ENCODE measurements at regions not wholly inside any gene's neighbourhood (a gene's known extent, or its start where the extent isn't known, plus 50 kb on each side); places are given as distances from the start of the nearest gene placed in this dataset.

- TF ChIP-seq POLR2AphosphoS5 (IDR thresholded peaks at IDR 0.05): no peak
- no peak for TF ChIP-seq CTCF (IDR thresholded peaks at IDR 0.05 in 8 of 11, conservative IDR thresholded peaks at IDR 0.05 in 3 of 11)
- TF ChIP-seq POLR2A (IDR thresholded peaks at IDR 0.05): no peak
- WGBS, 5 donors: 77 to 90% (median 82%) methylated on average over 9 to 10 of the region's 10 CpGs
- H3K4me1 ChIP-seq: no peaks in the 10 kb centered on the region
- intact Hi-C loops (cut with DNase I; ENCODE audit: low total_unique reads): no loop called here
- no peak overlapping the region for H3K4me3 ChIP-seq
- no peaks in the 10 kb centered on the region for H3K36me3 ChIP-seq
- no peak overlapping the region for H3K27ac ChIP-seq
- peak; percentile 52 for DNase-seq
- H3K27me3 ChIP-seq (replicated peaks in 1 of 7): no peaks in the 10 kb centered on the region
- H3K9me3 ChIP-seq: peaks cover 0 to 16% (median 3%) of the 10 kb centered on the region in 8 donors
Observed at GRCh38 chr22:47794851-47795250, 1032.4 kb downstream of the TBC1D22A start.

- Histone ChIP-seq H3K4me3 (no peak overlapping the region), H3K27me3 (replicated peaks in 1 of 7) (no peaks in the 10 kb centered on the region), H3K27ac (no peak overlapping the region), H3K36me3 (no peaks in the 10 kb centered on the region), H3K9me3 (peaks cover 0 to 8% (median 1%) of the 10 kb centered on the region in 8 donors), H3K4me1 (no peaks in the 10 kb centered on the region)
- intact Hi-C loops (cut with DNase I; ENCODE audit: low total_unique reads): no loop called here
- TF ChIP-seq POLR2A (IDR thresholded peaks at IDR 0.05) (no peak), POLR2AphosphoS5 (IDR thresholded peaks at IDR 0.05) (no peak), CTCF (IDR thresholded peaks at IDR 0.05 in 8 of 11, conservative IDR thresholded peaks at IDR 0.05 in 3 of 11) (no peak)
- 82 to 91% (median 86%) methylated on average over 17 to 20 of the region's 20 CpGs for WGBS, 5 donors
- peak; percentile 53 for DNase-seq
Observed at GRCh38 chr22:47793304-47794101, 1031.1 kb downstream of the TBC1D22A start.

GRCh38 chr22:47789171-47789570 lies 1026.7 kb downstream of the TBC1D22A start:
- intact Hi-C loops (cut with DNase I; ENCODE audit: low total_unique reads): no loop called here
- no peak overlapping the region for H3K27ac ChIP-seq
- peaks cover 0 to 21% (median 13%) of the 10 kb centered on the region in 8 donors for H3K9me3 ChIP-seq
- no peak for DNase-seq
- no peaks in the 10 kb centered on the region for H3K4me1 ChIP-seq
- no peak for TF ChIP-seq POLR2A (IDR thresholded peaks at IDR 0.05)
- no peak for TF ChIP-seq POLR2AphosphoS5 (IDR thresholded peaks at IDR 0.05)
- TF ChIP-seq CTCF (IDR thresholded peaks at IDR 0.05 in 8 of 11, conservative IDR thresholded peaks at IDR 0.05 in 3 of 11): no peak
- H3K36me3 ChIP-seq: no peaks in the 10 kb centered on the region
- peaks cover 0 to 43% (median 0%) of the 10 kb centered on the region in 7 donors for H3K27me3 ChIP-seq (replicated peaks in 1 of 7)
- 13 to 26% (median 17%) methylated on average over 3 of the region's 3 CpGs for WGBS, 5 donors
- H3K4me3 ChIP-seq: no peak overlapping the region

- Histone ChIP-seq H3K36me3 (no peaks in the 10 kb centered on the region), H3K27ac (no peak overlapping the region), H3K4me1 (no peaks in the 10 kb centered on the region), H3K27me3 (replicated peaks in 1 of 7) (peaks cover 0 to 46% (median 0%) of the 10 kb centered on the region in 7 donors), H3K4me3 (no peak overlapping the region), H3K9me3 (peaks cover 0 to 21% (median 13%) of the 10 kb centered on the region in 8 donors)
- peak; percentile 47 for DNase-seq
- TF ChIP-seq POLR2A (IDR thresholded peaks at IDR 0.05): no peak
- TF ChIP-seq CTCF (IDR thresholded peaks at IDR 0.05 in 8 of 11, conservative IDR thresholded peaks at IDR 0.05 in 3 of 11): no peak
- no peak for TF ChIP-seq POLR2AphosphoS5 (IDR thresholded peaks at IDR 0.05)
- intact Hi-C loops (cut with DNase I; ENCODE audit: low total_unique reads): no loop called here
- 78 to 91% (median 84%) methylated on average over 11 of the region's 11 CpGs for WGBS, 5 donors
Observed at GRCh38 chr22:47788461-47788860, 1026.0 kb downstream of the TBC1D22A start.

Data from spleen (tissue), 11 donors.